ENCODE measurements at regions not wholly inside any gene's neighbourhood (a gene's known extent, or its start where the extent isn't known, plus 50 kb on each side); places are given as distances from the start of the nearest gene placed in this dataset.

- TF ChIP-seq CTCF (IDR thresholded peaks at IDR 0.05) (no peak), POLR2A (IDR thresholded peaks at IDR 0.05) (no peak), POLR2AphosphoS5 (IDR thresholded peaks at IDR 0.05) (no peak)
Measured at GRCh38 chr14:71616013-71616412, 316.2 kb upstream of the RGS6 start.

Measured in prostate gland (tissue), 2 donors.